Spleen (tissue), 11 donors: ENCODE measurements at regions not wholly inside any gene's neighbourhood (a gene's known extent, or its start where the extent isn't known, plus 50 kb on each side); places are given as distances from the start of the nearest gene placed in this dataset.

ENCODE experiments used
- DNase-seq: peaks from one replicate; pipeline ENCODE4 v3.0.0-alpha.2; 2020
- H3K27ac ChIP-seq, 8 donors: fragments of 200-600 bp; sonication (generic) in 7 of 8; 1 replicate in 4 of 8; 2 replicates in 4 of 8; pipeline versions ENCODE4 v1.5.0 to v1.8.0; 2016 to 2021; ENCODE audit warnings: inconsistent platforms in 4 of 8, mild to moderate bottlenecking in 4 of 8, moderate library complexity in 1 of 8
- H3K27me3 ChIP-seq, 7 donors: fragments of 200-600 bp; sonication (generic) in 6 of 7; replicated peaks in 1 of 7; 1 replicate in 4 of 7; 2 replicates in 3 of 7; pipeline versions ENCODE4 v1.5.0 to v1.8.0; 2016 to 2021; ENCODE audit warnings: inconsistent platforms in 3 of 7, mild to moderate bottlenecking in 1 of 7
- H3K36me3 ChIP-seq, 6 donors: fragments of 200-600 bp; sonication (generic) in 5 of 6; 1 replicate in 4 of 6; 2 replicates in 2 of 6; pipeline versions ENCODE4 v1.5.0 to v1.8.0; 2016 to 2021; ENCODE audit warnings: inconsistent platforms in 2 of 6
- H3K4me1 ChIP-seq, 6 donors: fragments of 200-600 bp; sonication (generic) in 5 of 6; 1 replicate in 3 of 6; 2 replicates in 3 of 6; pipeline versions ENCODE4 v1.5.0 to v1.8.0; 2016 to 2021; ENCODE audit warnings: inconsistent platforms in 3 of 6
- H3K4me3 ChIP-seq, 8 donors: fragments of 200-600 bp; sonication (generic) in 7 of 8; 1 replicate in 4 of 8; 2 replicates in 4 of 8; pipeline versions ENCODE4 v1.5.0 to v1.8.0; 2016 to 2021; ENCODE audit warnings: inconsistent platforms in 4 of 8, mild to moderate bottlenecking in 4 of 8, moderate library complexity in 2 of 8
- H3K9me3 ChIP-seq, 8 donors: fragments of 200-600 bp; sonication (generic) in 7 of 8; 1 replicate in 4 of 8; 2 replicates in 4 of 8; pipeline versions ENCODE4 v1.5.0 to v1.8.0; 2016 to 2021; ENCODE audit warnings: inconsistent platforms in 4 of 8
- POLR2A ChIP-seq, 3 donors: fragments of 450-650 bp; IDR thresholded peaks; one replicate each; pipeline ENCODE4 v1.5.1; 2017; ENCODE audit warnings: antibody characterized with exemption in 3 of 3, mild to moderate bottlenecking in 1 of 3
- POLR2AphosphoS5 ChIP-seq, 3 donors: sonication (generic); formaldehyde crosslinking; IDR thresholded peaks; one replicate each; pipeline ENCODE4 v1.5.1; 2017; ENCODE audit warnings: antibody characterized with exemption in 3 of 3
- WGBS, 5 donors: extraction: QIAGEN DNeasy Blood & Tissue Kit in 3 of 5; methylation state at CpG; one replicate each; pipeline versions ENCODE4 v1.1.5 to v1.1.7; 2013 to 2018; 5-methylcytosine and 5-hydroxymethylcytosine counted together
- intact Hi-C: fragments of 100-400 bp; cut with DNase I; formaldehyde crosslinking; loops from one replicate; pipeline ENCODE4 v1.15.0; 2023; ENCODE audit warnings: low total_unique reads
- TF ChIP-seq, protein P1 (sequence below), 11 experiments: fragments of 200-600 bp in 7 of 11; fragments of 450-650 bp in 4 of 11; sonication (generic) in 4 of 11; IDR thresholded peaks in 8 of 11; conservative IDR thresholded peaks in 3 of 11; 1 replicate in 7 of 11; 2 replicates in 4 of 11; pipeline versions ENCODE4 v1.4.0 to v1.8.0; 2016 to 2021; ENCODE audit warnings: antibody characterized with exemption in 11 of 11, inconsistent platforms in 4 of 11, mild to moderate bottlenecking in 1 of 11
- donor health status: healthy with polysubstance abuse.
- donor health status: DM: no; HTN: no; CAD: no; lungs with moderate emphysema.
- donor health status: DM: no; HTN: no; CAD: no.
- donor health status: Bipolar disorder and iron deficiency.
- donor health status: healthy.
- donor health status: DM: no; HTN: no; CAD: no.
- donor health status: DM: yes; HTN: yes; CAD: no.

DNA sequence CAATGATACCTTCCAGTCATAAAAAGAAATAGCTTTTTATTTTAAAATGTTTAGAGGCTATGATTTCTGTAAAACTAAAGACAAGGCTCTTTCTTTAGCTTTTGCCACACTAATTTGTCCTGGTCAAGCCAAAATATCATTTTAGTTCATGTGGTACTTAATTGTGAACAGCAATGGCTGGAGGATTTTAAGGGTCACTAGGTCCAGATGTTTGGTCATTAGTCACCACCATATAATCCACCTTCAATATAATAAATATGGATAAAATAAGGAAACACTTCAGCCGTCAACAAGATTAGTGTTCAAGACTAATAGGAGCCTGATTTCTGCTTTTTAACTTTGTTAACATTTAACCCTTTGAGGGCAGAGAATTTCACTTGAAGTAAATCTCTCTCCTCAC is 50.0 kb upstream of the HGF start:
- no peak for DNase-seq
- Histone ChIP-seq H3K27me3 (no peaks in the 10 kb centered on the region), H3K36me3 (no peaks in the 10 kb centered on the region), H3K27ac (no peak overlapping the region), H3K9me3 (no peaks in the 10 kb centered on the region), H3K4me1 (no peaks in the 10 kb centered on the region), H3K4me3 (no peak overlapping the region)
- intact Hi-C loops: no loop called here
- WGBS, 5 donors: 39 to 68% (median 55%) methylated on average over 1 of the region's 1 CpG
- no peak for TF ChIP-seq POLR2A (IDR thresholded peaks at IDR 0.05)
- TF ChIP-seq, protein P1, sequence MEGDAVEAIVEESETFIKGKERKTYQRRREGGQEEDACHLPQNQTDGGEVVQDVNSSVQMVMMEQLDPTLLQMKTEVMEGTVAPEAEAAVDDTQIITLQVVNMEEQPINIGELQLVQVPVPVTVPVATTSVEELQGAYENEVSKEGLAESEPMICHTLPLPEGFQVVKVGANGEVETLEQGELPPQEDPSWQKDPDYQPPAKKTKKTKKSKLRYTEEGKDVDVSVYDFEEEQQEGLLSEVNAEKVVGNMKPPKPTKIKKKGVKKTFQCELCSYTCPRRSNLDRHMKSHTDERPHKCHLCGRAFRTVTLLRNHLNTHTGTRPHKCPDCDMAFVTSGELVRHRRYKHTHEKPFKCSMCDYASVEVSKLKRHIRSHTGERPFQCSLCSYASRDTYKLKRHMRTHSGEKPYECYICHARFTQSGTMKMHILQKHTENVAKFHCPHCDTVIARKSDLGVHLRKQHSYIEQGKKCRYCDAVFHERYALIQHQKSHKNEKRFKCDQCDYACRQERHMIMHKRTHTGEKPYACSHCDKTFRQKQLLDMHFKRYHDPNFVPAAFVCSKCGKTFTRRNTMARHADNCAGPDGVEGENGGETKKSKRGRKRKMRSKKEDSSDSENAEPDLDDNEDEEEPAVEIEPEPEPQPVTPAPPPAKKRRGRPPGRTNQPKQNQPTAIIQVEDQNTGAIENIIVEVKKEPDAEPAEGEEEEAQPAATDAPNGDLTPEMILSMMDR (IDR thresholded peaks at IDR 0.05 in 8 of 11, conservative IDR thresholded peaks at IDR 0.05 in 3 of 11): no peak
- no peak for TF ChIP-seq POLR2AphosphoS5 (IDR thresholded peaks at IDR 0.05)
